B cell (primary cell): ENCODE measurements at regions not wholly inside any gene's neighbourhood (a gene's known extent, or its start where the extent isn't known, plus 50 kb on each side); places are given as distances from the start of the nearest gene placed in this dataset.

Experiments
- ATAC-seq: fragments of 200-7000 bp; cut with Tn5 transposase; one replicate; pipeline ENCODE4 v1.10.0; 2021; ENCODE audit warnings: low read depth, mild to moderate bottlenecking, moderate number of reproducible peaks, moderate library complexity
- CTCF ChIA-PET: fragments of 350-600 bp; sonication (Branson Sonifier 250); formaldehyde crosslinking; loops from one replicate; lab custom pipeline; 2021; ENCODE audit warnings: antibody characterized with exemption, inconsistent platforms; lab: Charles Lee
- POLR2A ChIA-PET: fragments of 350-600 bp; sonication (Branson Sonifier 250); formaldehyde crosslinking; loops from one replicate; lab custom pipeline; 2021; ENCODE audit warnings: antibody characterized with exemption; lab: Charles Lee
- DNase-seq: peaks from one replicate; pipeline ENCODE4 v3.0.0; 2013
- H2AFZ ChIP-seq: 2 replicates; pipeline ENCODE4 v1.6.1; 2012; ENCODE audit warnings: mild to moderate bottlenecking, low read depth, low read length; ENCODE audit not compliant: insufficient read depth, poor library complexity, severe bottlenecking
- H3K27ac ChIP-seq, 2 donors: 1 replicate in 1 of 2; 2 replicates in 1 of 2; pipeline ENCODE4 v1.5.1; 2012 to 2013; ENCODE audit warnings: low read length in 2 of 2, mild to moderate bottlenecking in 2 of 2, moderate library complexity in 1 of 2
- H3K27me3 ChIP-seq, 4 experiments: fragments of 200-600 bp in 1 of 4; sonication (generic) in 1 of 4; replicated peaks in 1 of 4; 1 replicate in 2 of 4; 2 replicates in 2 of 4; pipeline versions ENCODE4 v1.6.1 to v1.7.0; 2013 to 2016; ENCODE audit warnings: low read length in 3 of 4, mild to moderate bottlenecking in 2 of 4, mixed read lengths in 1 of 4, moderate library complexity in 1 of 4; ENCODE audit not compliant: insufficient read depth in 4 of 4, control insufficient read depth in 3 of 4; ENCODE audit errors: control extremely low read depth in 1 of 4
- H3K36me3 ChIP-seq, 2 experiments: replicated peaks in 1 of 2; 1 replicate in 1 of 2; 2 replicates in 1 of 2; pipeline versions ENCODE4 v1.6.1 to v1.7.1; 2013; ENCODE audit warnings: low read length in 1 of 2; ENCODE audit not compliant: insufficient read depth in 2 of 2, control insufficient read depth in 1 of 2; ENCODE audit errors: control extremely low read depth in 1 of 2, extremely low read depth in 1 of 2
- H3K4me1 ChIP-seq, 2 donors: fragments of 200-600 bp in 1 of 2; sonication (generic) in 1 of 2; 1 replicate in 1 of 2; 2 replicates in 1 of 2; pipeline versions ENCODE4 v1.5.1 to v1.6.1; 2013 to 2017; ENCODE audit warnings: low read length in 2 of 2; ENCODE audit not compliant: control insufficient read depth in 2 of 2, insufficient read depth in 2 of 2
- H3K4me2 ChIP-seq: replicated peaks from 2 replicates; pipeline ENCODE3; 2012; ENCODE audit warnings: mild to moderate bottlenecking, low read depth, low read length; ENCODE audit not compliant: poor library complexity, severe bottlenecking
- H3K4me3 ChIP-seq, 5 experiments: fragments of 200-600 bp in 1 of 5; sonication (generic) in 1 of 5; 1 replicate in 3 of 5; 2 replicates in 2 of 5; pipeline versions ENCODE4 v1.5.1 to v1.7.0; 2011 to 2016; ENCODE audit warnings: low read length in 4 of 5, mild to moderate bottlenecking in 4 of 5, low read depth in 2 of 5, control low read depth in 1 of 5, moderate library complexity in 1 of 5; ENCODE audit not compliant: insufficient read depth in 1 of 5; ENCODE audit errors: control extremely low read depth in 1 of 5, extremely low read depth in 1 of 5
- H3K79me2 ChIP-seq: fragments of 200-600 bp; sonication (generic); one replicate; pipeline ENCODE4 v1.6.0; 2016; ENCODE audit warnings: low read length; ENCODE audit not compliant: control insufficient read depth, insufficient read depth
- H3K9ac ChIP-seq: fragments of 200-600 bp; sonication (generic); 2 replicates; pipeline ENCODE4 v1.6.1; 2017; ENCODE audit warnings: mild to moderate bottlenecking, low read length, moderate library complexity
- H3K9me3 ChIP-seq, 3 donors: one replicate each; pipeline versions ENCODE4 v1.6.1 to v1.7.1; 2013; ENCODE audit warnings: low read length in 2 of 3; ENCODE audit not compliant: control insufficient read depth in 2 of 3, insufficient read depth in 1 of 3; ENCODE audit errors: control extremely low read depth in 1 of 3
- H4K20me1 ChIP-seq: 2 replicates; pipeline ENCODE4 v1.6.0; 2012; ENCODE audit warnings: mild to moderate bottlenecking, low read length; ENCODE audit not compliant: insufficient read depth, control insufficient read depth, poor library complexity, severe bottlenecking
- H3K27ac Mint-ChIP-seq: one replicate; pipeline ENCODE4 v1.8.0; 2021; ENCODE audit warnings: mixed read lengths
- H3K27me3 Mint-ChIP-seq: one replicate; pipeline ENCODE4 v1.8.0; 2021; ENCODE audit warnings: mixed read lengths
- H3K4me1 Mint-ChIP-seq: one replicate; pipeline ENCODE4 v1.8.0; 2021; ENCODE audit warnings: mixed read lengths
- H3K4me3 Mint-ChIP-seq: one replicate; pipeline ENCODE4 v1.8.0; 2021; ENCODE audit warnings: mixed read lengths
- H3K9me3 Mint-ChIP-seq: one replicate; pipeline ENCODE4 v1.8.0; 2022; ENCODE audit warnings: mixed read lengths; ENCODE audit not compliant: insufficient read depth
- CTCF ChIP-seq: fragments of 200-600 bp; IDR thresholded peaks from one replicate; pipeline ENCODE4 v1.8.0; 2022; ENCODE audit warnings: antibody characterized with exemption, mild to moderate bottlenecking
- EZH2 ChIP-seq: IDR thresholded peaks from 2 replicates; pipeline ENCODE4 v1.6.1; 2012; ENCODE audit warnings: borderline replicate concordance, low read depth, mild to moderate bottlenecking, moderate library complexity, low read length; ENCODE audit not compliant: insufficient read depth, poor library complexity, severe bottlenecking
- WGBS: methylation state at CpG from one replicate; pipeline ENCODE4 v1.1.5; 2013; ENCODE audit warnings: missing lambda C conversion rate; ENCODE audit not compliant: insufficient coverage; 5-methylcytosine and 5-hydroxymethylcytosine counted together
- intact Hi-C: fragments of 100-400 bp; cut with micrococcal nuclease; formaldehyde crosslinking; loops from one replicate; pipeline ENCODE4 v1.10.0; 2022

DNA sequence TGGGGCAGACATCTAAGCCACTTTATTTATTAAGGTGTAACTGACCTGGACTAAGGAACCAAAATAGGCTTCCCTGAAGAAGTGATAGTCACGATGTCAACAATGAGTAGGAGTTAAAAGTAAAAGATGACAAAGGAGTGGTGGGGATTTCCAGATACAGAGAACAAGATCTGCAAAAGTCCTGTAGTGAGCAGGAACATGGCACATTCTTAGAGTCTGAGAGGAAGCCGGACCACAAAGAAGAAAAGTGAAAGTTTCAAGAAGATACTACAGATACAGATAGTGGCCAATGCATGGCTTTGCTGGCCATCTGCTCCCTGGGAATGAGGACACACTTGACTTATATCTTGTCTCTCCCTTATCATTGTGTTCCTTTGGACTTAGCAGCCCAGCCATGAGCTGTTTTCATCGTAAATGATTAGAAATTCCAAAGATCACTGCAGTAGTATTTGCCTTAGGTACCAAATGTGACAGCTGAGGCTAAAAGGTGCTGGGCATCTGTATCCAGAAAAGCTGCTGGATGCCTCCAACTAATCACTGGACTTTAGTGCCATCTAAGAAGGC lies 302.4 kb upstream of the NR5A2 start:
- Histone ChIP-seq H2AFZ (no peak overlapping the region), H3K4me2 (no peak overlapping the region), H3K4me3 (no peak overlapping the region), H3K9me3 (no peaks in the 10 kb centered on the region), H3K4me1 (no peaks in the 10 kb centered on the region), H3K79me2 (no peaks in the 10 kb centered on the region), H3K9ac (no peak overlapping the region), H4K20me1 (no peaks in the 10 kb centered on the region), H3K36me3 (no peaks in the 10 kb centered on the region), H3K27ac (no peak overlapping the region), H3K27me3 (no peaks in the 10 kb centered on the region)
- CTCF ChIA-PET = interaction anchor here (1.2 kb wide), 1 partner anchor 40 kb away, joined by 4 read pairs; no protein-coding TSS in a partner anchor
- WGBS = 61% methylated on average over 2 of the region's 3 CpGs
- no peak overlapping the region for H3K27ac Mint-ChIP-seq
- no peaks in the 10 kb centered on the region for H3K4me1 Mint-ChIP-seq
- POLR2A ChIA-PET = no interaction called here
- peaks cover 20% of the 10 kb centered on the region for H3K27me3 Mint-ChIP-seq
- DNase-seq (no peak), ATAC-seq (no peak)
- no peak overlapping the region for H3K4me3 Mint-ChIP-seq
- TF ChIP-seq EZH2 = no peak
- no peak for TF ChIP-seq CTCF
- H3K9me3 Mint-ChIP-seq = no peaks in the 10 kb centered on the region
- intact Hi-C loops = no loop called here

GRCh38 chr1:199727682-199728081 lies 299.8 kb upstream of the NR5A2 start:
- intact Hi-C loops = no loop called here
- H3K79me2 ChIP-seq = no peaks in the 10 kb centered on the region
- CTCF ChIA-PET = no interaction called here

More at GRCh38 chr1:199727682-199728081, 299.8 kb upstream of the NR5A2 start:
- H3K4me2 ChIP-seq = no peak overlapping the region
- no peaks in the 10 kb centered on the region for H4K20me1 ChIP-seq
- no peak for DNase-seq
- H2AFZ ChIP-seq = no peak overlapping the region
- H3K9me3 Mint-ChIP-seq = no peaks in the 10 kb centered on the region
- no peak overlapping the region for H3K9ac ChIP-seq
- no peaks in the 10 kb centered on the region for H3K4me1 Mint-ChIP-seq
- H3K4me1 ChIP-seq = no peaks in the 10 kb centered on the region
- no peaks in the 10 kb centered on the region for H3K36me3 ChIP-seq
- POLR2A ChIA-PET = no interaction called here
- ATAC-seq = no peak
- H3K9me3 ChIP-seq = peaks cover 0 to 1% (median 0%) of the 10 kb centered on the region in 3 donors
- H3K27ac ChIP-seq = no peak overlapping the region
- no CpG with 5 or more reads among the region's 2 CpGs for WGBS
- H3K27ac Mint-ChIP-seq = no peak overlapping the region
- no peak overlapping the region for H3K4me3 Mint-ChIP-seq
- no peaks in the 10 kb centered on the region for H3K27me3 ChIP-seq
- no peak overlapping the region for H3K4me3 ChIP-seq
- TF ChIP-seq EZH2 (no peak), CTCF (no peak)
- peaks cover 16% of the 10 kb centered on the region for H3K27me3 Mint-ChIP-seq
